ENCODE measurements at regions not wholly inside any gene's neighbourhood (a gene's known extent, or its start where the extent isn't known, plus 50 kb on each side); places are given as distances from the start of the nearest gene placed in this dataset.
"Not testable (repeated sequence)": the region's sequence is repeated elsewhere in the genome, so short reads cannot be mapped to it uniquely, and the experiment has no call there.

DNA sequence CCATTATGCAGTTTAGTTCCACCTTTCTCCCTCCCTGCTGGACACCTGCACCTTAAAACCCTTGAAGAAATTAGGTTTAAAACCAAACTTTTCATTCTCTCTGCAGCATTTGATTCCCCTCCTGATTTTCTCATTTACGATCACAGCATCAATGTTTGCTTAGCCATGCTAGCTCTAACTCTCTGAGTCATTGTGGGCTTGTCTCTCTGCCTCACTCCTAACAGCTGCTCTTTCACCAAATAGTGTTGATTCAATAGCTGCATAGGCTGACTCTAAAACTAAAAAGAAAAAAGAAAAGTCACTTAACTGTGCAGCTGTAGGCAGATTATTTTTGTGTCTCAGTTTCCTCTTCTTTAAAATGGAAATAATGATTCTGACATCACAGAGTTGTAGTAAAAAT is 1124.9 kb downstream of the DIAPH3 start:
- Histone ChIP-seq H3K9me3 (ENCODE audit: insufficient read depth, low read length) (no peaks in the 10 kb centered on the region), H3K4me3 (ENCODE audit: insufficient read length, low read depth) (no peak overlapping the region), H3K27me3 (ENCODE audit: insufficient read depth, insufficient read length) (no peaks in the 10 kb centered on the region), H3K4me1 (ENCODE audit: insufficient read depth, insufficient read length) (no peaks in the 10 kb centered on the region), H3K9ac (ENCODE audit: insufficient read length, low read depth) (no peak overlapping the region), H3K36me3 (ENCODE audit: insufficient read depth, insufficient read length, low read length) (no peaks in the 10 kb centered on the region)
- TF ChIP-seq YY1 (IDR thresholded peaks at IDR 0.05; ENCODE audit: insufficient read depth, insufficient read length), result no peak
- TF ChIP-seq SUZ12 (IDR thresholded peaks at IDR 0.05; ENCODE audit: extremely low read depth, insufficient read depth, insufficient read length), result no peak
- no peak for TF ChIP-seq ZNF274 (IDR thresholded peaks at IDR 0.05; ENCODE audit: low read depth, low read length)
- no peak for DNase-seq (ENCODE audit: low read depth, low spot score)

DNA sequence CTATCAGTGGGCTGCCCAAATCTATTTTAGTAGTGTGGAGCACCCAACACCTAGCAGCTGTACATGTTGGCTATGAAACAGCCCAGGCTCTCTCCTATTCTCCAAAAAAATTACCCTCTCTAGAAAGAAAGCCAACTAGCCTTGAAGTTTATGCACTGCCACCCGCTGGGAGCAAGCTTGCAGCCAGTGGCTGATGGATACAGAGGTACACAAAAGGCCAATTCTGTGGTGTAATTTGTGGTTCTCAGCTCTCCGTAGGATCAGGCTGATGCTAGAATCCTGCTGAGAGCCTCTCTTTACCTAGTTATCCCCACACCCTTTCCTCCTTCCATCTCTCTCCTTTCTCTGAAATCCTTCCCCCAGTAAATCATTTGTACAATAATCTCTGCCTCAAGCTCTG is 1120.7 kb downstream of the DIAPH3 start:
- no peaks in the 10 kb centered on the region for H3K27me3 ChIP-seq (ENCODE audit: insufficient read depth, insufficient read length)
- TF ChIP-seq SUZ12 (IDR thresholded peaks at IDR 0.05; ENCODE audit: extremely low read depth, insufficient read depth, insufficient read length), result no peak
- no peak for TF ChIP-seq YY1 (IDR thresholded peaks at IDR 0.05; ENCODE audit: insufficient read depth, insufficient read length)
- TF ChIP-seq ZNF274 (IDR thresholded peaks at IDR 0.05; ENCODE audit: low read depth, low read length), result no peak
- no peaks in the 10 kb centered on the region for H3K9me3 ChIP-seq (ENCODE audit: insufficient read depth, low read length)
- no peaks in the 10 kb centered on the region for H3K36me3 ChIP-seq (ENCODE audit: insufficient read depth, insufficient read length, low read length)
- no peak for DNase-seq (ENCODE audit: low read depth, low spot score)
- H3K4me1 ChIP-seq (ENCODE audit: insufficient read depth, insufficient read length), result no peaks in the 10 kb centered on the region
- H3K9ac ChIP-seq (ENCODE audit: insufficient read length, low read depth), result no peak overlapping the region
- H3K4me3 ChIP-seq (ENCODE audit: insufficient read length, low read depth), result no peak overlapping the region

DNA sequence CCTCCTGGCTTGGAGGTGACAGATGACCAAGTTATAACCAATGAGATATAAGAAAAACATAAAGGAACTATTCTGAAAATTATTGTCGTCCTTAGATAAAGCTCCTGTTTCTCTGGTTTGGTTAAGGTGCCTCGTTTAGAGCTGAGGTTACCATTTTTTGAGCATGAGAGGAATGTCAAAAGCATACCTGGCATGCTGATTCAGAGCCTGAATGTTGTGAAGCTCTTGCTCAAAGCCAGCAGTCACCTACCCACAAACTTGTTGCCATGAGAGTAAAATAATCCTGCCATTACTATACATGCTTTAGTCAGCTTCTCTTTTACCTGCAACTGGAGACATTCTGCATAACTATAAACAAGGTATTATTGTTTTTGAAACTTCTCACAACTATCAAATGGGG is 1116.2 kb downstream of the DIAPH3 start:
- TF ChIP-seq ZNF274 (IDR thresholded peaks at IDR 0.05; ENCODE audit: low read depth, low read length) (no peak), YY1 (IDR thresholded peaks at IDR 0.05; ENCODE audit: insufficient read depth, insufficient read length) (no peak), SUZ12 (IDR thresholded peaks at IDR 0.05; ENCODE audit: extremely low read depth, insufficient read depth, insufficient read length) (no peak)

DNA sequence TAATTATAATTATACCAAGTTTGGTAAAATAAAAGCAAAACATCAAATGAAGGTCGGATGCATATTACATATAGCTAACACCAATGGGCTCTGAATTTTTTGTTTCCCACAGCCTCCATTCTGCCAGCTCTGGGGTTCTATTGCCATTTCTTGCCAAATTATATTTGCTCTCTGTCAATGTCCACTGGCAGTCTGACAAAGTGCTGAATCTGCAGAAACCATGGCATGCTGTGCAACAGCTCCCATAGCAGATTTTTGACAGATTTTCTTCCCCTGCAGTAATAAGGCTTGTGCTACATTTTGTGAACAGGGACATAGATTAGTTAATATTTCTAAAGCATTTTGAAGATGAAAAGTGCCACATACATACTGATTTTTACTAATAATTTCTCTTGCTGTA is 1102.1 kb downstream of the DIAPH3 start:
- no peak overlapping the region for H3K9ac ChIP-seq (ENCODE audit: insufficient read length, low read depth)
- no peaks in the 10 kb centered on the region for H3K4me1 ChIP-seq (ENCODE audit: insufficient read depth, insufficient read length)
- H3K27me3 ChIP-seq (ENCODE audit: insufficient read depth, insufficient read length), result no peaks in the 10 kb centered on the region
- no peak for DNase-seq (ENCODE audit: low read depth, low spot score)
- TF ChIP-seq YY1 (IDR thresholded peaks at IDR 0.05; ENCODE audit: insufficient read depth, insufficient read length) (no peak), ZNF274 (IDR thresholded peaks at IDR 0.05; ENCODE audit: low read depth, low read length) (no peak), SUZ12 (IDR thresholded peaks at IDR 0.05; ENCODE audit: extremely low read depth, insufficient read depth, insufficient read length) (no peak)
- no peaks in the 10 kb centered on the region for H3K9me3 ChIP-seq (ENCODE audit: insufficient read depth, low read length)
- no peak overlapping the region for H3K4me3 ChIP-seq (ENCODE audit: insufficient read length, low read depth)
- H3K36me3 ChIP-seq (ENCODE audit: insufficient read depth, insufficient read length, low read length), result no peaks in the 10 kb centered on the region

More for the DNA sequence above, 1116.2 kb downstream of the DIAPH3 start:
- Histone ChIP-seq H3K4me1 (ENCODE audit: insufficient read depth, insufficient read length) (no peaks in the 10 kb centered on the region), H3K27me3 (ENCODE audit: insufficient read depth, insufficient read length) (no peaks in the 10 kb centered on the region), H3K4me3 (ENCODE audit: insufficient read length, low read depth) (no peak overlapping the region), H3K36me3 (ENCODE audit: insufficient read depth, insufficient read length, low read length) (no peaks in the 10 kb centered on the region), H3K9ac (ENCODE audit: insufficient read length, low read depth) (no peak overlapping the region), H3K9me3 (ENCODE audit: insufficient read depth, low read length) (no peaks in the 10 kb centered on the region)
- DNase-seq (ENCODE audit: low read depth, low spot score), result no peak

DNA sequence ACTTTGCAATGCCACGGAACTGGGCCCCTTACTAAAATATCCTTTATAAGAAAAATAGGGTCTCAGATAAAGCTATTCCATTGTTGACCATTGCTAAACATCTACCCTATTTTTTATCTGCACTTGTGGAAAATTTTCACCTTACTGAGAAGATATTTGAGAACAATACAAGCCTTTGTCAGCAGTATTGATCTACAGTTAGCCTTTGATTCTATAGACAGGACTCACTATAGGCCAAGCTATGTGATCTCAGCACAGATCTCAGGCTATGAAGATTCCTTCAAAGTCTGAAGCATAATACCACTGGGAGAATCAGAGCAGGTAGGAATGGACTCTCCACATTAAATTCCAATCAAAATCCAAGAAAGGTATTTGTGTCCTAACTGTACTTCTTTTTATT is 1099.7 kb downstream of the DIAPH3 start:
- DNase-seq (ENCODE audit: low read depth, low spot score), result no peak
- H3K9ac ChIP-seq (ENCODE audit: insufficient read length, low read depth), result no peak overlapping the region
- H3K4me3 ChIP-seq (ENCODE audit: insufficient read length, low read depth), result no peak overlapping the region
- H3K36me3 ChIP-seq (ENCODE audit: insufficient read depth, insufficient read length, low read length), result no peaks in the 10 kb centered on the region
- no peaks in the 10 kb centered on the region for H3K4me1 ChIP-seq (ENCODE audit: insufficient read depth, insufficient read length)
- no peaks in the 10 kb centered on the region for H3K9me3 ChIP-seq (ENCODE audit: insufficient read depth, low read length)
- H3K27me3 ChIP-seq (ENCODE audit: insufficient read depth, insufficient read length), result no peaks in the 10 kb centered on the region
- TF ChIP-seq ZNF274 (IDR thresholded peaks at IDR 0.05; ENCODE audit: low read depth, low read length) (no peak), YY1 (IDR thresholded peaks at IDR 0.05; ENCODE audit: insufficient read depth, insufficient read length) (no peak), SUZ12 (IDR thresholded peaks at IDR 0.05; ENCODE audit: extremely low read depth, insufficient read depth, insufficient read length) (no peak)

DNA sequence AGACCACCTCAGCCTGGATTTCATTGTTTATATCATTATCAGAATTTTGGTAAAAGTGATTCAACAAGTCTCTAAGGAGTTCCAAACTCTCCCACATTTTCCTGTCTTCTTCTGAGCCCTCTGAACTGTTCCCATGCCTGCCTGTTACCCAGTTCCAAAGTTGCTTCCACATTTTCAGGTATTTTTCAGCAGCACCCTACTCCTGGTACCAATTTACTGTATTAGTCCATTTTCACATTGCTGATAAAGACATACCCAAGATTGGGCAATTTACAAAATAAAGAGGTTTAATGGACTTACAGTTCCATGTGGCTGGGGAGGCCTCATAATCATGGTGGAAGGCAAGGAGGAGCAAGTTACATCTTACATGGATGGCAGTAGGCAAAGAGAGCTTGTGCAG is 1087.3 kb downstream of the DIAPH3 start:
- not testable (repeated sequence) for H3K9ac ChIP-seq (ENCODE audit: insufficient read length, low read depth); H3K4me3 ChIP-seq (ENCODE audit: insufficient read length, low read depth); H3K27me3 ChIP-seq (ENCODE audit: insufficient read depth, insufficient read length); H3K4me1 ChIP-seq (ENCODE audit: insufficient read depth, insufficient read length); H3K36me3 ChIP-seq (ENCODE audit: insufficient read depth, insufficient read length, low read length); DNase-seq (ENCODE audit: low read depth, low spot score); H3K9me3 ChIP-seq (ENCODE audit: insufficient read depth, low read length)

DNA sequence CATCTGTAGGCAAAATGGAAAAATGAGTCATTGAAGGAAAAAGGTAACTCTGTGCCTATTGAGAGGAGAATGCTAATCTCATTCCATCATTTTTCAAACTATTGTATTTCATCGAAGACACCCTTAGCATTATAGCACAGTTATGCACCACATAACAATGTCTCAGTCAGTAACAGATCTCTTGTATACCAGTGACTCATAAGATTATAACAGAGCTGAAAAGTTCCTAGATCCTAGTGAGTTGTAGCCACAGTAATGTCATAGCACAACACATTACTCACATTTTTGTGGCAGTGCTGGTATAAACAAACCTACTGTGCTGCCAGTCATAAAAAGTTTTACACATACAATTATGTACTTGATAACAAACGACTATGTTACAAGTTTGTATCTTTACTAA is 1077.6 kb downstream of the DIAPH3 start:
- DNase-seq (ENCODE audit: low read depth, low spot score), result no peak
- no peak overlapping the region for H3K4me3 ChIP-seq (ENCODE audit: insufficient read length, low read depth)
- TF ChIP-seq SUZ12 (IDR thresholded peaks at IDR 0.05; ENCODE audit: extremely low read depth, insufficient read depth, insufficient read length) (no peak), YY1 (IDR thresholded peaks at IDR 0.05; ENCODE audit: insufficient read depth, insufficient read length) (no peak)

DNA sequence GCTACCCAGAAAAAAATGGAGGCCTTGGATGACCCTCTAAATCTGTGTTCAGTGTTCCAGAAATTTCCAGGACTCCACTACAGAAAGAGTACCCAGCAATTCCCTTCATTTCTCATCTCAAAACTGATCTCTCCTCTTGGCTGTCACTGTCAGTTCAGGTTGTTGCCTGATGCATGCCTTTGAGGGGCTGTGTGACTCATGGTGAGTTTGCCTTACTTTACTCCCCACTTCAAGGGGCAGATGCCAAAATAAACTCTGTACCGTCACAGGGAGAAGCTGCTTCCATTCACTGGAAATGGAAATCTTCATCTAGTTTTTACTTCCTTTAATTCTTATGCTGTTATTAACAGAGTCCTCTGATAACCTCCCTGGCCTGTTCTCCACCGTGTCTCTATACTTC is 1075.0 kb downstream of the DIAPH3 start:
- Histone ChIP-seq H3K9me3 (ENCODE audit: insufficient read depth, low read length) (no peaks in the 10 kb centered on the region), H3K27me3 (ENCODE audit: insufficient read depth, insufficient read length) (no peaks in the 10 kb centered on the region), H3K4me3 (ENCODE audit: insufficient read length, low read depth) (no peak overlapping the region), H3K4me1 (ENCODE audit: insufficient read depth, insufficient read length) (no peaks in the 10 kb centered on the region), H3K36me3 (ENCODE audit: insufficient read depth, insufficient read length, low read length) (no peaks in the 10 kb centered on the region), H3K9ac (ENCODE audit: insufficient read length, low read depth) (no peak overlapping the region)
- DNase-seq (ENCODE audit: low read depth, low spot score), result no peak
- no peak for TF ChIP-seq SUZ12 (IDR thresholded peaks at IDR 0.05; ENCODE audit: extremely low read depth, insufficient read depth, insufficient read length)
- TF ChIP-seq ZNF274 (IDR thresholded peaks at IDR 0.05; ENCODE audit: low read depth, low read length), result no peak

More for the DNA sequence above, 1077.6 kb downstream of the DIAPH3 start:
- H3K4me1 ChIP-seq (ENCODE audit: insufficient read depth, insufficient read length), result no peaks in the 10 kb centered on the region
- no peaks in the 10 kb centered on the region for H3K27me3 ChIP-seq (ENCODE audit: insufficient read depth, insufficient read length)
- H3K9ac ChIP-seq (ENCODE audit: insufficient read length, low read depth), result no peak overlapping the region
- H3K9me3 ChIP-seq (ENCODE audit: insufficient read depth, low read length), result no peaks in the 10 kb centered on the region
- H3K36me3 ChIP-seq (ENCODE audit: insufficient read depth, insufficient read length, low read length), result no peaks in the 10 kb centered on the region

Measured in NT2/D1 (cell line).